Stimulated activated CD8-positive, alpha-beta memory T cell treated with anti-CD3 and anti-CD28 coated beads, Interleukin-15, amount 100 ng/mL, for 1 hour (primary cell): ENCODE measurements at regions not wholly inside any gene's neighbourhood (a gene's known extent, or its start where the extent isn't known, plus 50 kb on each side); places are given as distances from the start of the nearest gene placed in this dataset.
A peak's percentile ranks its signal among the peaks of the same experiment; 100 is the strongest.

Source experiments
- DNase-seq: peaks from one replicate; pipeline ENCODE4 v3.0.0-alpha.2; 2020; ENCODE audit warnings: low read depth

DNA sequence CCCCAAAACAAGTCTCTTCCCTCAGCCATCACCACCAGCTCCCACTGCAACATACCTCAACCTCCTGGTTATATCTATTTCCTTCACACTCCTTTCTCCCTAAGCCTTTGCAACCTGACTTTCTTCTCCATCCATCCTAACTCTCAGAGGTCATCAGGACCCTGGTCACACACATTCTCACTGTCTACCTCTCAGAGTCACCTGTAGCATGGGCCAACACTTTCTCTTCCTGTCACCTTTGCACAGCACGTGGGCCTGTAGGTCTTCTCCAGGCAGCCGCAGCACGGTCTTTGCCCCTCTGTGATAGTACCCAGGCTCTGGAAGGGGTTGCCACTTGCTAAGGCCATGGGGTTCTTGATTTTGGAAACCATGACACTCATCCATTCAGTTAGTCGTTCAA is 921.1 kb downstream of the UQCRFS1 start:
- DNase-seq = no peak

DNA sequence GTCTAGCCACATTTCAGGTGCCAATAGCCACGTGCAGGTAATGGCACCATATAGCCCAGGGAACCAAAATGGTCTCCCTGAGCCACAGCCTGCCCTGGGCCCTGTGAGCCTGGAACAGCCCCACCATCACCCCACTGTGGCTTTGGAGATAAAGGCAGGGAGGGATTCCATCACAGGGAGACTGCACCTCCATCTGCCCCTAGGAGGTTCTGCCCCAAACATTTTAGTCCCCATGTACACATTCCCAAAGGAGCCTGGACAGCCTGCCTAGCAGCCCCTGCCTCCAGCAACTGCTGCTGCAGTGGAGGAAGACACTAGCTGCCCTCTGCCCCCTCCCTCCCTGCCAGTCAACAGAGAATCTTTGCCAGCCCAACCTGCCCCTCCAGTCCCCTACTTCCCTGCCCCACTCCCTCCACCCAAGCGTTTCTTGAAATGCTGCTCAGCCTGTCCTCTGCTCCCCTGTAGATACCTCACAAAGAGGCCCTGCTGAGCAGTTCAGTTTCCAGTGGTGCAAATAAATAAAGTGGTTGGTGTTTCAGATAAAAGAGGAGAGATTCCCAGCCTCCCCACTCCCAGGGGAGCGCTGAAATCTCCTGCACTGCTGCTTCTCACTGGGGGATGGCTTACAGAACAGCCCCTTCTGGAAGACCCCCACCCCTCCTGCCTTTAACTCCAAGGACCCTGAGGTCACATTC is 921.8 kb downstream of the UQCRFS1 start:
- no peak for DNase-seq

DNA sequence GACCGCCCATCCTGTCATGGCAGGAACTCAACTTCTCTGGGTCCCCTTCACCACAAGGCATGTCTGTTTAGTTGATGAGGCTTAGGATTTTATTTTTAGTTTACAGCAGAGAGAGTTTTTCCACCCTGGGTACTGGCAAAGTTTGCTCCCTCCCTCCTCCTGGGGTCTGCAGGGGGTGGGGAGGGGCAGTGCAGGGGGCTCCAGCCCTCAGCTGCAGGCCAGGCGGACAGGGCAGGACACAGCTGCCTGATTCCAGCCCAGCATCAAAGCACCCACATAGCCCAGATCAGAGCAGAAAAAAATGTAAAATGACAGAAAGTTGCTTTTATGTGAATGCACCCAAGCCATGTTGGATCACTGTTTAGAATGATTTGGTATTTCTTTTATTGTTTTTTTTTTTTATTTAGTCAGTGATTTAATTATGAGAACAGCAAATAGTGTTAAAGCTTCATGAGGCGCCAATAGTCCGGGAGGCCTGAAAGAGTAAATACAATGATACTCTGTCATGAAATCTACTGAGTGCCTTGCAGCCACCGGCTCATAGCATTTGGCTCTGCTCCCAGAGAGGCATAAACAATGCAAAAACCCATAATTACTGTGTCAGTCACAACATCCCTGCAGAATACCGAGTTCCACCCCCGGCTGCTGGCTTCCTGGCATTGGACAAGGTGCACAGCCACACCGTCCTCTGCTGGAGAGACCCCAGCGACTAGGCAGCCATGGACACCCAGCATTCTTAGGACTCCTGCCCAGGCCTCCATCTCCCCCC is 923.5 kb downstream of the UQCRFS1 start:
- no peak for DNase-seq

DNA sequence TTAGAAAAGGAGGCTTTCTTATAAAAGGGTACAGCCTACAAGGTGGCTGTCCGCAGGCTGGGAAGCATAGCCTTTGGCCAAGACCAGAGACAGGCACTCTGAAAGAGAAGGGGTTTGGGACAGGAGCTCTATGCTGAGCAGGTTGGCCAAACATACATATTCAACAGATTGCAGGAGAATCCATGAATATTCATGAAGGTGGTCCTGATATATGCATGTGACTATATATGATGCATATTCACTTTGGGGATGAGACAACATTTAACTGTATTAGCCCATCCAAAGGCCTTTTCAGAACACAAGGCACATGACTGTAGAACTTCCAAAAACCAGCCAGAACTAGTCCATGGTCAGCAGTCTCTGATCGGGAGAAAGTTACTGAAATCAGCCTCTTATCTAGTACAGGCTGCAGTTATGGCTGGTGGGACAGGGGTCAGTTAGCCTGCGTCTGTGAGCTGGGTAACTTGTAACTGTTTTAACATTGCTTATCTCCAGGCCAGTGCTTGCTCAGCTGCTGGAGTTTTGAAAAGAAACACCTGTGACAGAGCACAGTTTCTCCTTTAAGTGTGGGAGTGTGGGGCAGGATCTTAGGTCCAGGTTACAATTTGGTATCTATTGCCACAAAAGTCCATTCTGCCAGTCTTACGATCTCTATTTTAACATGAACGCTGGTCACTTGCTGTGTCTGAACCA is 924.2 kb downstream of the UQCRFS1 start:
- DNase-seq = no peak

DNA sequence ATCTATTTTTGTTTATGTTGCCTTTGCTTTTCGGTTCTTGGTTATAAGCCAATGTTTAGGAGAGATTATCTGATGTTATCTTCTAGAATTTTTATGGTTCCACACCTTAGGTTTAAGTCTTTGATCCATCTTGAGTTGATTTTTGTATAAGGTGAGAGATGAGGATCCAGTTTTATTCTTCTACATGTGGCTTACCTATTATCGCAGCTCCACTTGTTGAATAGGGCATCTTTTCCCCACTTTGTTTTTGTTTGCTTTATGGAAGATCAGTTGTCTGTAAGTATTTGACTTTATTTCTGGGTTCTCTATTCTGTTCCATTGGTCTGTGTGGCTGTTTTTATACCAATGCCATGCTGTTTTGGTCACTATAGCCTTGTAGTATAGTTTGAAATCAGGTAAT is 927.0 kb downstream of the UQCRFS1 start:
- no peak for DNase-seq

DNA sequence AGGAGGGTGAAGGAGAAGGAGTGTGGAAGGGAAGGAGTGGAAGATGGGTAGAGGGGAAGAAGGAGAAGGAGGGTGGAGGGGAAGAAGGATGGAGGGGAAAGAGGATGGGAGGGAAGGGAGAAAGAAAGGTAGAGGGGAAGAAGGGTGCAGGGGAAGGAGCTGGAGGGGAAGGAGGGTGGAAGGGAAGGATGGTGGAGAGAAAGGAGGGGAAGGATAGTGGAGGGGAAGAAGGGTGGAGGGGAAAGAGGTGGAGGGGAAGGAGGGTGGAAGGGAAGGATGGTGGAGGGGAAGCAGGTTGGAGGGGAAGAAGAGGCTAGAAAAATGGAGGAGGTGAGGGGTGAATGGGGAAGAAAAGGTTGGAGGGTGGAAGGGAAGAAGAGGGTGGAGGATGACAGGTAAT is 927.9 kb downstream of the UQCRFS1 start:
- DNase-seq = no peak

DNA sequence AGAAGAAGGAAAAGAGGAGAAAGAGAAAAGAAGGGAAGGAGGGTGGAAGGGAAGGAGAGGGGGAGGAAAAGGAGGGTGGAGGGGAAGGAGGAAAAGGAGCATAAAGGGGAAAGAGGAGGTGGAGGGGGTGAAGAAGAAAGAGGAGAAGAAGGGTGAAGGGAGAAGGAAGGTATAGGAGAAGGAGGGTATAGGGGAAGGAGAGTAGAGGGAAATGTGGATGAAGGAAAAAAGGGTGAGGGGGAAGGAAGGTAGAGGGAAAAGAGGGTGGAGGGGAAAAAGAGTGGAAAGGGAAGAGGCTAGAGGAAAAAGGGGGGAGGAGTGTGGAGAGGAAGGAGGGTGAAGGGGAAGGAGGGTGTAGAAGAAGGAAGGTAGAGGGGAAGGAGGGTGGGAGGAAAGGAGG is 928.6 kb downstream of the UQCRFS1 start:
- DNase-seq = no peak

DNA sequence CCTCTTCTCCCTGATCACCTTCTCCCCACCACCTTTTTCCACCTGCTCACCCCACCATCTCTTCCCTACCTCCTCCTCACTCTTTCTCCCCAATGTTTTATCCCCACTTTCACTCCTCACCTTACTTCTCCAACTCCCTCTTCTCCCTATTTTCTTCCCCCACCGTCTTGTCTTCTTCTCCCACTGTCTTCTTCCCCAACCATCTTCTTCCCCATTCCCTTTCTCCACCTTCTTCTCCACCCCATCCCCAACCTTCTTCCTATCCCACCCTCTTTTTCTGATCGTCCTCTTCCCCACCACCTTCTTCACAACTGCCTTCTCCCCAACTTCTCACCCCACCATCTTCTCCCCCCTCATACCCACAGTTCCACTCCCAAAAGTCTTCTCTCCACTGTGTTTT is 929.4 kb downstream of the UQCRFS1 start:
- no peak for DNase-seq

DNA sequence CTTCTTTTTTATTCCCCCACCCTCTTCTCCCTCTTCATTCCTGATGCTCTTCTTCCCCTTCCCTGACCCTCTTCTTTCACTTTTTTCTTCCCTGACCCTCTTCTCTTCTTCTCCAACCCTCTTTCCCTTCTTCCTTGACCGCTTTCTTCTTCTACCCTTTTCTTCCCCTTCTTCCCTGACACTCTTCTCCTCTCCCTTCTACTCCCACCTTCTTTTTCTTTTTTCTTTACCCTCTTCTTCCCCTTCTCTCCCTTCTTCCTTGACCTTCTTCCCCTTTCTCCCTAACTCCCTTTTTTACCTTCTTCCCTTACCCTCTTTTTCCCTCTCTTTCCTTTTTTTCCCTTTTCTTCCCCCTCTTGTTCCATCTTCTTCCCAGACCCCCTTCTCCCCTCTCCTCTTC is 931.3 kb downstream of the UQCRFS1 start:
- DNase-seq = no peak

DNA sequence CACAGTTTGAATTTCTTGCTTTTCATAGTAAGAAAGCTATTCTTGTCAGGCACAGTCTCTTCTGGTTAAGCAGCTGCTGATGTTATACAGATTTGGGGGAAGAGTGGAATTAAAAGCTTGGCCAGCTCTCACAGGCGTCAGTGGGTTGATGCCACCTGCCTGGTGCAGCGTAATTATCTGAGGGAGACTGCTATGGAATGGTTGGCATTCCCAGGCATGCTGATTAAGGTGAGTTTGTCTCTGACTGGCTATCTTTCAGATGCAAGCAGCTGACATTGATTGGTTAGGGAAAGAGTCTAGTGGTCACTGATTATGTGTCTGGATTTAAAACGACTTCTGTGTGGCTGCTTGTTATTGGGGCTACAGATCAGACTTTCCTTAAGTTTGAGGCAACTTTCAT is 948.4 kb downstream of the UQCRFS1 start:
- DNase-seq = no peak

DNA sequence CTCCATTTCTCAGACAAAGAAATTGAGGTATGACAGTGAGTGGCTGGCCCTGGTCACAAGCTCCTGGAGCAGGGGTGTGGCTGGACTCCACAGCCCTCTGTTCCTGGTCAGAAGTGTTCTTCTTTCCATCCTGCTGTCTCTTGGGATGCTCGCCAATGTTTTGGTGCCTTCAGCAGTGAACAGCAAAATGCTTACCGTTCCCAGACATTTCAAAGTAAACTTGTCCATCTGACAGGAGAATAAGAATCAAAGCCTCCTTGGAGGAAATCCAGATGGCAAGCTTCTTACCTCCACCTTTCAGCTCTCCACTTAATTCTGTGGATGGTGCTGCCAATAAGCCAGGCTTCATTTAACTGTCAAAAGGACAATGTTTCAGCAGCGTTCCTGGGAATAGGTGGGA is 954.1 kb downstream of the UQCRFS1 start:
- no peak for DNase-seq

DNA sequence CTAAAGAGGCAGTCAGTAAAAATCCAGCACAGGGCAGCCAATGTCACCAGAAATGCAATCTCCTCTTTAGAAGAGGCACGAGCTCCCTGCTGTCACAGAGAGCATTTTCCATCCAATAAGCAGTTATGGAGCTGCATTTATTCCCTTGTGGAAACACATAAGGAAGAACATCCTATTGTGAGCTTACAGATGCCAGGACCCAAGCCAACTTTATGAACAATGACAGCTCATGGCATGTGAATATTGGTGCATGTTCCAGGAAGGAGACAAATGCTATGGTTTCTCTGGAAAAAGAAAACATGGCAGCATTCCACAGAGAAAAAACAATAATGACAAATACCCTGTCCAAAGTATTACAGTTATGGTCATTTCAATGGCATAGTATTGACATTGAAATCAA is 955.6 kb downstream of the UQCRFS1 start:
- no peak for DNase-seq

DNA sequence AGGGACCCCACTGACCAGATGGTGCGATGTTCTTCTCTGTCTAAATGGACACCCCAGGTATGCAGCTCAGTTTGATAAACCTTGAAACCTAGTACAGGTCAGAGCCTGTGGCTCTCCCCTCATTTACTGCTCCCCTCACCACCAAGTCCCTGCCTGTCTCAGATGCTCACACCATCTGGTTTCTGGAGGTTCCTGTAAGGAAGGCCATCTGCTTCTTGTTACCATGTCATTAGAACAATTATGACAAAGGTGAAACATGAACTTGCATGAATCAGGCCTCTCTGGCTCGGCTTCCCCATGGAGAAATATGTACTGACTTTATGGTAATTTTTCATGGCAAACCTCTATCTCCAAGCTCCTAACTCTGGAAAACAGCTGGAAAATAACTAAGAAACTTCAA is 965.7 kb downstream of the UQCRFS1 start:
- DNase-seq = no peak

DNA sequence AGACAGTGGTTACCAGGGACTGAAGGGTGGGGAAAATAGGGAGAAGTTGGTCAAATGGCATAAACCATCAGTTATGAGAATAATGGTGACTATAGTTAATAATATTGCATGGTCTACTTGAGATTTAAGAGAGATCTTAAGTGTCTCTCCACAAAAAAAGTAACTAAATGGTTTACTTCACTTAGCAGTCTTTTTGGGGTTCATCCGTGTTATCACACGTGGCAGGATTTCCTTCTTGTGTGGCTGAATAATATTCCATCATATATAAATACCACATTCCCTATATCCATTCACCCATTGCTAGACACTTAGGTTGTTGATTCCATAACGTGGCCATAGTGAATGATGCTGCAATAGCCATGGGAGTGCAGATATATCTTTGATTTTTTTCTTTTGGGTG is 967.0 kb downstream of the UQCRFS1 start:
- DNase-seq = no peak

DNA sequence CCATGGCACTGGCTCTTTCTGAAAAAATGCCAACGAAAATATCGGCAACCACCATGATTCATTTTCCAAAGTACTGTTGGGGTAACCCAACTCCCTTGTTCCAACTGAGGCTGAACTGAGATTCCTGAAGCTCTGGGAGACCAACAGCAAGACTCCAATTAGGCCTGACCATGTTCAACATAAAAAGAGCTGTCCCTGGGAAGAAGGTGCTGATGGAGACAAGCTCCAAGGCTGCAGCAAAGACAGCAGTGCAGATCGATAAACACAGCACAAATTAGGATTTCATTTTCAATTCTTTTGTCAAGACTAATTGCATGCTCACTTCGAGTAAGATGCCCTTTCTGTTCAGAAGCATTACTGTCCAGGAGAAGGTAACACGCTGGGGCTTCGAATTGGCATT is 968.0 kb downstream of the UQCRFS1 start:
- no peak for DNase-seq

DNA sequence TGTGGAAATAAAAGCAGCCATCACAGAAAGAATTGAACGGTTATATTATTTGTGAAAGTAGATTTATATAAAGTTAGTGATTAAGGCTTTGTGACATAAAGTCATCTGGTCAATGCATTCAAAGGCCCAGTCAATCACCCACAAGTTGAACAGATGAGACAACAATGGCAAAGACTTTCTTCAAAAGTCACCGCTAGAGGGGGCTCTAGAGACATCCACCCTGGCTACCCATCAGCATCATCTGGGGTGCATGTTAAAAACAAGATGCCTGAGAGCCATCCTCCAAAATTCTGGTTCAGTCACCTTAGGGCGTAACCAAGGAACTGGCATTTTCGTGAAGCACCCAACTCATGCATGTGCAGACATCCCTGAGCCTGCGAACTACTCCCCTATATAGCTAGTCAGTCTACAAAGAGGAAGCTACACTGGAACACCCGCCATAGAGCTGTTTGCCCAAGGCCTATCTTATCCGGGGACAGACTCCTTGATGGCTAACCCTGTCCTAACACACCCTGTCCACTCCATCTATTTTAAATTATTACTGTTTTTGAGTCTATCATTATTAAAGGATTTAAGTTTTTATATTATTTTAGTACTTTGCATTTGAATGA is 970.5 kb downstream of the UQCRFS1 start:
- peak; percentile 1 for DNase-seq

DNA sequence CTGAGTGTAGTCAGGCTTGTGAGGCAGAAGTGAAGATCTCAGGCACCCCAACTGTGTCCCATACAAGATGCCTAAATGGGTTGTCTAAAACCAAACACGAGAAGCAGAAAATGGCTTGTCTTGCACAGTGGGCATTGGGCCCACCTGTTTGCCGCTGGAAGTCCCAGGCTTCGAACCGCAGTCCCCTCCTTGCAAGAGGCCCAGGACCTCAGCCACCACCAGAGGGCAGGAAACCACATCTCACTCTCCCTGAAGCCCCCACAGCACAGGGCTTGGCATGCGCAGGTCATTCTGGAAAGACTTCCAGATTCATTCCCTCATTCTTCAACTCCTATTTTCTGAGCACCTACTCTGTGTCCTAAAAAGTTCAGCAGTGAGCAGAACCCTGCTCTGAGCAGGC is 973.7 kb downstream of the UQCRFS1 start:
- no peak for DNase-seq

DNA sequence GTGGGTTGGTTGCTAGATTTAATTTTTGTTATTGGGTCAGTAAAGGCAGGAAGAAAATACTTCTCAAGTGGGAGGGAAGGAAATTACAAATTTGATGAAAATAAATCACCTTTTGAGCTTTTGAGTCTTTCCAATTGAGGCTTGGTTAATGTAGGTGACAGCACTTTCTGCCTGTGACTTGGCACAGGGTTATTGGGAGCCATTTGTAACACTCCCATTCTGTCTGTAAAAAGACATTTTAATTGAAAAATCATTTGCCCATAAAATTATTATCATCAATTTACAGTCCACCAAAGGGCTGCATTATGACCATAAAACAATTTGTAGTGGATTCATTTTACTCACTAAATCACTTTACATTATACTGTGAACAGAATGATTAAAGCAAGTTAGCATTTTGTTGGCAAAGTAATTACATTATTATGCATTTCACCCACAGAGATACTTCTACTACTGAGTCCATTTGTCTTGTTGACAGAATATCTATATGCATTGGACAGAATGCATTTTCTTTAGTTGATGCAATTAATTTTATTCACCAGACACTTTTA is 974.6 kb downstream of the UQCRFS1 start:
- no peak for DNase-seq

DNA sequence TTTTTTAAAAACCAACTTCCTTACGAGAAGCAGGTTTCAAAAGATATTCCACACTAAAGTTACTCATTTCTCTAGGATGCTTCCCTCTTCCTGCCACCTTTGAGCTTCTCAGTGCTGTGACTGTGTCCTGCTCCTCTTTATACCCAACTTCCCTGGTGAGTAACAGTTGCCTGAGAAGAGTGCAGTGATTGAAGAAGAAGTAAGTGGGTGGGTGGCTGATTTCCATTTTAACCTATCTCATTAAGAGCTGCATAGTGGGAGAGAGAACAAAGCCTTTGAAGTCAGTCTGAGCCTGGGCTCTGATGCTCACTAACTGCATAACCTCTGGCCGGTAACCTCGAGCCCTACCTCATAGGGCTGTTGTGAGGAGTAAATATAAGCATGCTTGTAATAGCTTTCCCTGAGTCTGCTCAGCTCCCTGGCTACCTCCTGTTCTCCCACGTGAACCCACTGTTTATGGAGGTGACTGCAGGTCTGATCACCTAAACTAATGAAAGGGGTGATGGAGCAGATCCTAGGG is 977.3 kb downstream of the UQCRFS1 start:
- no peak for DNase-seq

DNA sequence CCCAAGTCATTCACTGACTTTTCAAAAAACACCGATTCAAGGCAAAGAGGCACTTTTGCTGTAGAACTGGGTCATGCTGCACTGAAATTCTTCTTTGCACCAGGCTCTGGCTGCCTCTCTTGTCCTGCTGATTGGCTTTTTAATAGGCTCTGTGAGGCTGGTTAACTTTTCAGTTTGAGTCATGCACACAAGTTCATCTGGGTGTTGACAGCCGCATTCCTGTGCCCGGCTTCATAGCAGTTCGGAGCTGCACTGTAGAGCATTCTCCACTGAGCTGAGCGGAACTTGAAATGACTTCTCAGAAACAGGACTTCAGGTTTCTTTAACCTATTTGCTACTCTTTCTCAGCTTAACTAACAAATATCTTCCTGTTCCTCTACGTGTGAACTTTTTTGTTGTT is 978.3 kb downstream of the UQCRFS1 start:
- no peak for DNase-seq

DNA sequence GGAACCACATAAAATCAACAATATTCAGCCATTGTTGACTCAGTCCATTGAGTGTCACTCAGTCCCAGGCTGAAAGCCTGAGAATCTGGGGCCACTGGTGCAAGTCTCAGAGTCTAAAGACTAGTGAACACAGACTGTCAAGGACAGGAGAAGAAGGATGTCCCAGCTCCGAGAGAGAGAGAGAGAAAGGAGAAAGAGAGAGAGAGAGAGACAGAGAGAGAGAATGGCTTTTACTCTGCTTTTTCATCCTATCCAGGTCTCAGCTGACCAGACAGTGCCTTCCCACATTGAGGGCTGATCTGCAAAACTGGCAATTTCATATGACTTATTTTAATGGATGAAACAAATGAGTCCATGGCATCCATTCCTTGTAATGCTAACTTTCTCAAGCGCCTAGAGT is 984.1 kb downstream of the UQCRFS1 start:
- DNase-seq = no peak

DNA sequence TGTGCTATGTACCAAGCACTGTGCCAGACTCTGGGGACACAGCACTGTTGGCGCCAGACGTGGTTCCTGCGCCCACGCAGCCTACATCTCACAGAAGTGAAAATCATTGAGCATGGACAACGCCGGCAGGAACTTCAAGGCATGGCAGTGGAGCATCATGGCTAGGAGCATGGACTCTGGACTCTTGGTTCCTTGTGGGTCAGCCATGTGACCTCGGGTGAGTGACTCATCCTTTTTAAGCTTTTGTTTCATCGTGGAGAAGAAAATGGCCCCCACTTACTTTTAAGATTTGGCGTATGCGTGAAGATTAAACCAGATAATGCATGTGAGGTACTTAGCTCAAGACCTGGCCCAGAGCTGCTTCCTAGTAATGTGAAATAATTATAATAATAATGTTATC is 988.5 kb downstream of the UQCRFS1 start:
- DNase-seq = no peak
